GM13977 (cell line): ENCODE measurements at regions not wholly inside any gene's neighbourhood (a gene's known extent, or its start where the extent isn't known, plus 50 kb on each side); places are given as distances from the start of the nearest gene placed in this dataset.

Experiments
- DNase-seq: peaks from one replicate; pipeline ENCODE4 v3.0.0; 2012; ENCODE audit warnings: low spot score
- CTCF ChIP-seq: IDR thresholded peaks from 2 replicates; pipeline ENCODE4 v1.5.1; 2012; ENCODE audit warnings: mild to moderate bottlenecking, control low read depth; ENCODE audit not compliant: insufficient read depth; ENCODE audit errors: extremely low read depth, missing control alignments
- in situ Hi-C: fragments of 300-500 bp; cut with MboI; formaldehyde crosslinking; loops from one replicate; pipeline ENCODE4 v1.12.0; 2022; ENCODE audit warnings: low sequenced_read_pairs, low pct_unique_long_range_greater_than_20kb, mixed read lengths, inconsistent platforms; ENCODE audit not compliant: unreplicated experiment

- in situ Hi-C loops: no loop called here
- no peak for TF ChIP-seq CTCF
- no peak for DNase-seq
Observed at GRCh38 chr10:78277314-78278057, 243.8 kb downstream of the RPS24 start.

- no peak for DNase-seq
- TF ChIP-seq CTCF: no peak
- in situ Hi-C loops: no loop called here
Observed at GRCh38 chr10:78278058-78278404, 244.4 kb downstream of the RPS24 start.

- no peak for TF ChIP-seq CTCF
- in situ Hi-C loops: no loop called here
- no peak for DNase-seq
Observed at GRCh38 chr10:78279756-78280155, 246.1 kb downstream of the RPS24 start.

- no peak for TF ChIP-seq CTCF
- DNase-seq: no peak
- in situ Hi-C loops: no loop called here
Observed at GRCh38 chr10:78280604-78281003, 246.9 kb downstream of the RPS24 start.

- in situ Hi-C loops: no loop called here
- no peak for TF ChIP-seq CTCF
- no peak for DNase-seq
Observed at GRCh38 chr10:78281627-78282026, 248.0 kb downstream of the RPS24 start.

- in situ Hi-C loops: no loop called here
- no peak for DNase-seq
- TF ChIP-seq CTCF: no peak
Observed at GRCh38 chr10:78283069-78283682, 249.5 kb downstream of the RPS24 start.
